ENCODE measurements at regions not wholly inside any gene's neighbourhood (a gene's known extent, or its start where the extent isn't known, plus 50 kb on each side); places are given as distances from the start of the nearest gene placed in this dataset.

DNA sequence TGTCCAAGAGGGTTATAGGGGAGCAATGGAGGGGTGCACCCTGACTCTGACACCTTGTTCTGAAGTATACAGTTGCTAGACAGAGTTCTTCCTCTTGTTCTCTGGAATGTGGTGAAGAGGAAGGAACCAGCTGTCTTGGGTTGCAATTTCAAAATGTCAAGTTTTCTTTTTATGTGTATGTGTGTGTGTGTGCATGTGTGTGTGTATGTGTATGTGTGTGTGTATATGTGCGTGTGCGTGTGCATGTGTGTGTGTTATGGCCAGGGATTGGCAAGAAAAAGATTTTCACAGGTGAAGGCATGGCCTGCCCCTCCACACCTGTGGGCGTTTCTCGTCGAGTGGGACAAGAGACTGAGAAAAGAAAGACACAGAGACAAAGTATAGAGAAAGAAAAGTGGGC is 81.6 kb upstream of the ADGRA3 start:
- no peak for TF ChIP-seq CTCF (IDR thresholded peaks at IDR 0.05)
- no peak for TF ChIP-seq POLR2A (IDR thresholded peaks at IDR 0.05)
- TF ChIP-seq POLR2AphosphoS5 (IDR thresholded peaks at IDR 0.05), result no peak
- no peak for TF ChIP-seq EP300 (IDR thresholded peaks at IDR 0.05)
